Endothelial cell of umbilical vein (primary cell): ENCODE measurements at regions not wholly inside any gene's neighbourhood (a gene's known extent, or its start where the extent isn't known, plus 50 kb on each side); places are given as distances from the start of the nearest gene placed in this dataset.

Source experiments
- BruUV-seq: library from RNA; stranded (reverse); fragments of 400-500 nt; replicated peaks from 2 replicates; lab custom pipeline; 2021; lab: Mats Ljungman, UMichigan
- CTCF ChIA-PET: fragments of 300-600, 350-600 bp; sonication (Branson Sonifier 250); formaldehyde crosslinking; loops from one replicate; lab custom pipeline; 2021; ENCODE audit warnings: antibody characterized with exemption, inconsistent platforms; lab: Charles Lee
- POLR2A ChIA-PET: fragments of 300-600, 350-600 bp; sonication (Branson Sonifier 250); formaldehyde crosslinking; loops from one replicate; lab custom pipeline; 2021; ENCODE audit warnings: antibody characterized with exemption, inconsistent platforms; lab: Charles Lee
- DNase-seq: peaks from one replicate; pipeline ENCODE4 v3.0.0-alpha.2; 2011; ENCODE audit warnings: low read depth, low spot score
- FAIRE-seq: peaks from 2 replicates; lab custom pipeline; 2011; peaks lifted over from hg19 to GRCh38; lab: Jason Lieb, UNC
- H2AFZ ChIP-seq: 2 replicates; pipeline ENCODE4 v1.6.0; 2012; ENCODE audit warnings: low read depth, low read length, control low read depth, inconsistent platforms
- H3K27ac ChIP-seq: 2 replicates; pipeline ENCODE4 v1.5.1; 2011; ENCODE audit warnings: low read depth, mild to moderate bottlenecking, control low read depth, low read length, moderate library complexity; ENCODE audit not compliant: insufficient read depth
- H3K27me3 ChIP-seq, 2 experiments: 2 replicates each; pipeline versions ENCODE4 v1.6.0 to v1.6.1; 2011; ENCODE audit warnings: low read length in 2 of 2, mixed read lengths in 1 of 2; ENCODE audit not compliant: control insufficient read depth in 2 of 2, insufficient read depth in 2 of 2
- H3K36me3 ChIP-seq, 2 experiments: 2 replicates in 1 of 2; 3 replicates in 1 of 2; pipeline ENCODE4 v1.5.1; 2011; ENCODE audit warnings: low read length in 2 of 2, mild to moderate bottlenecking in 1 of 2, moderate library complexity in 1 of 2; ENCODE audit not compliant: control insufficient read depth in 2 of 2, insufficient read depth in 2 of 2; ENCODE audit errors: extremely low read depth in 1 of 2
- H3K4me1 ChIP-seq: 3 replicates; pipeline ENCODE4 v1.5.1; 2011; ENCODE audit warnings: mild to moderate bottlenecking, low read length; ENCODE audit not compliant: control insufficient read depth, insufficient read depth; ENCODE audit errors: extremely low read depth
- H3K4me2 ChIP-seq: 2 replicates; pipeline ENCODE4 v1.6.1; 2011; ENCODE audit warnings: low read length, control low read depth, mixed read lengths; ENCODE audit not compliant: insufficient read depth
- H3K4me3 ChIP-seq, 3 experiments: fragments of 200-600 bp in 1 of 3; sonication (generic), shearing (Covaris generic) in 1 of 3; replicated peaks in 1 of 3; 2 replicates each; pipeline ENCODE4 v1.5.1; 2011 to 2016; ENCODE audit warnings: control low read depth in 3 of 3, low read length in 3 of 3, mild to moderate bottlenecking in 2 of 3, inconsistent platforms in 1 of 3, low read depth in 1 of 3, moderate library complexity in 1 of 3; ENCODE audit not compliant: insufficient read depth in 1 of 3
- H3K79me2 ChIP-seq: 2 replicates; pipeline ENCODE4 v1.6.0; 2012; ENCODE audit warnings: low read length, inconsistent platforms; ENCODE audit not compliant: control insufficient read depth, insufficient read depth
- H3K9ac ChIP-seq: replicated peaks from 2 replicates; pipeline ENCODE3; 2011; ENCODE audit warnings: low read length, control low read depth; ENCODE audit not compliant: insufficient read depth; ENCODE audit errors: extremely low read depth
- H3K9me1 ChIP-seq: replicated peaks from 3 replicates; pipeline ENCODE4 v1.6.0; 2011; ENCODE audit warnings: mild to moderate bottlenecking, low read length; ENCODE audit not compliant: control insufficient read depth, insufficient read depth; ENCODE audit errors: extremely low read depth
- H3K9me3 ChIP-seq: replicated peaks from 2 replicates; pipeline ENCODE4 v1.5.1; 2012; ENCODE audit warnings: low read length, inconsistent platforms; ENCODE audit not compliant: control insufficient read depth, insufficient read depth
- H4K20me1 ChIP-seq: replicated peaks from 2 replicates; pipeline ENCODE3; 2011; ENCODE audit warnings: mild to moderate bottlenecking, low read length; ENCODE audit not compliant: control insufficient read depth, insufficient read depth; ENCODE audit errors: extremely low read depth
- CTCF ChIP-seq, 2 donors: IDR thresholded peaks; 1 replicate in 1 of 2; 2 replicates in 1 of 2; pipeline ENCODE4 v1.5.1; 2011; ENCODE audit warnings: low read length in 2 of 2, mild to moderate bottlenecking in 2 of 2, moderate library complexity in 2 of 2, control low read depth in 1 of 2, inconsistent platforms in 1 of 2, low read depth in 1 of 2; ENCODE audit not compliant: insufficient read depth in 1 of 2; ENCODE audit errors: extremely low read depth in 1 of 2
- EZH2 ChIP-seq: IDR thresholded peaks from 2 replicates; pipeline ENCODE4 v1.6.1; 2012; ENCODE audit warnings: borderline replicate concordance, low read depth, mild to moderate bottlenecking, moderate library complexity, low read length, inconsistent platforms; ENCODE audit not compliant: severe bottlenecking
- FOS ChIP-seq: IDR thresholded peaks from 2 replicates; pipeline ENCODE4 v1.6.1; 2011; ENCODE audit warnings: mild to moderate bottlenecking, low read length, moderate library complexity, borderline replicate concordance; ENCODE audit not compliant: insufficient read depth
- GATA2 ChIP-seq: IDR thresholded peaks from 2 replicates; pipeline ENCODE4 v1.7.0; 2011; ENCODE audit warnings: low read depth, mild to moderate bottlenecking, moderate library complexity, mixed read lengths, low read length; ENCODE audit not compliant: insufficient read length, insufficient read depth
- JUN ChIP-seq: IDR thresholded peaks from 2 replicates; pipeline ENCODE4 v1.6.1; 2011; ENCODE audit warnings: borderline replicate concordance, low read depth; ENCODE audit not compliant: insufficient read length, insufficient read depth
- MAX ChIP-seq: IDR thresholded peaks from 2 replicates; pipeline ENCODE4 v1.6.1; 2011; ENCODE audit not compliant: insufficient read depth, insufficient read length
- MYC ChIP-seq: IDR thresholded peaks from one replicate; pipeline ENCODE4 v1.6.1; 2011; ENCODE audit warnings: mild to moderate bottlenecking, low read depth, low read length
- POLR2AphosphoS5 ChIP-seq: IDR thresholded peaks from 2 replicates; pipeline ENCODE4 v1.6.1; 2012; ENCODE audit warnings: low read depth, mild to moderate bottlenecking, control low read depth, low read length, moderate library complexity; ENCODE audit not compliant: insufficient read depth
- dilution Hi-C: fragments of 300-500 bp; cut with MboI; formaldehyde crosslinking; loops from one replicate; pipeline ENCODE4 v1.15.0; 2019; ENCODE audit warnings: low sequenced_read_pairs; ENCODE audit not compliant: extremely low pct_ligation_motif_present
- intact Hi-C: fragments of 100-400 bp; cut with micrococcal nuclease; formaldehyde crosslinking; loops from one replicate; pipeline ENCODE4 v1.10.0; 2022

GRCh38 chr3:160114355-160114995 lies 110.7 kb upstream of the C3orf80 start:
- Histone ChIP-seq H4K20me1 (no peaks in the 10 kb centered on the region), H3K4me1 (no peaks in the 10 kb centered on the region), H3K27ac (no peak overlapping the region), H3K27me3 (peaks cover 7 to 8% of the 10 kb centered on the region in 2 experiments), H3K79me2 (no peaks in the 10 kb centered on the region), H3K4me3 (no peak overlapping the region), H3K4me2 (no peak overlapping the region), H2AFZ (no peak overlapping the region), H3K9me1 (no peaks in the 10 kb centered on the region), H3K9ac (no peak overlapping the region), H3K9me3 (no peaks in the 10 kb centered on the region), H3K36me3 (no peaks in the 10 kb centered on the region)
- POLR2A ChIA-PET = no interaction called here
- dilution Hi-C loops = no loop called here
- FAIRE-seq (no peak), DNase-seq (no peak)
- intact Hi-C loops = no loop called here
- TF ChIP-seq MAX = no peak
- no peak for TF ChIP-seq POLR2AphosphoS5
- TF ChIP-seq MYC = no peak
- TF ChIP-seq FOS = no peak
- TF ChIP-seq GATA2 = no peak
- no peak for TF ChIP-seq JUN
- no peak for TF ChIP-seq CTCF (IDR thresholded peaks at IDR 0.05; ENCODE audit: extremely low read depth in 1 of 2, insufficient read depth in 1 of 2, low read depth in 1 of 2, low read length in 2 of 2)
- TF ChIP-seq EZH2 = no peak
- no TSS peak for BruUV-seq
- CTCF ChIA-PET = no interaction called here
